Left ventricle myocardium inferior (tissue), 1 donor: ENCODE measurements at regions not wholly inside any gene's neighbourhood (a gene's known extent, or its start where the extent isn't known, plus 50 kb on each side); places are given as distances from the start of the nearest gene placed in this dataset.

Experiments
- DNase-seq: peaks from one replicate; pipeline ENCODE4 v3.0.0-alpha.2; 2020
- H3K27ac ChIP-seq: fragments of 200-600 bp; replicated peaks from 2 replicates; pipeline ENCODE4 v1.8.0; 2021
- H3K27me3 ChIP-seq: fragments of 200-600 bp; 2 replicates; pipeline ENCODE4 v1.8.0; 2021; ENCODE audit warnings: low read depth
- H3K36me3 ChIP-seq: fragments of 200-600 bp; 2 replicates; pipeline ENCODE4 v1.8.0; 2021
- H3K4me1 ChIP-seq: fragments of 200-600 bp; 2 replicates; pipeline ENCODE4 v1.8.0; 2021
- H3K4me3 ChIP-seq: fragments of 200-600 bp; 2 replicates; pipeline ENCODE4 v1.8.0; 2021; ENCODE audit warnings: mild to moderate bottlenecking, moderate library complexity
- H3K9me3 ChIP-seq: fragments of 200-600 bp; replicated peaks from 2 replicates; pipeline ENCODE4 v1.8.0; 2021
- CTCF ChIP-seq: fragments of 200-600 bp; IDR thresholded peaks from 2 replicates; pipeline ENCODE4 v1.8.0; 2021; ENCODE audit warnings: antibody characterized with exemption, mild to moderate bottlenecking, borderline replicate concordance
- intact Hi-C: fragments of 100-400 bp; cut with micrococcal nuclease; formaldehyde crosslinking; loops from one replicate; pipeline ENCODE4 v1.11.0; 2022
- donor health status: DM: no; HTN: yes; CAD: no; lungs with severe emphysema.

GRCh38 chr9:119739476-119739875 lies 370.2 kb upstream of the BRINP1 start:
- peaks cover 35% of the 10 kb centered on the region for H3K9me3 ChIP-seq
- H3K4me3 ChIP-seq, result no peak overlapping the region
- H3K27me3 ChIP-seq, result no peaks in the 10 kb centered on the region
- no peak overlapping the region for H3K27ac ChIP-seq
- intact Hi-C loops, result no loop called here
- no peak for TF ChIP-seq CTCF
- no peak for DNase-seq
- H3K36me3 ChIP-seq, result no peaks in the 10 kb centered on the region
- H3K4me1 ChIP-seq, result no peaks in the 10 kb centered on the region

- TF ChIP-seq CTCF, result no peak
- H3K27ac ChIP-seq, result no peak overlapping the region
Observed at GRCh38 chr9:119736491-119737454, 367.5 kb upstream of the BRINP1 start.

GRCh38 chr9:119727988-119728387 lies 358.8 kb upstream of the BRINP1 start:
- H3K36me3 ChIP-seq, result no peaks in the 10 kb centered on the region
- no peak for TF ChIP-seq CTCF
- H3K27me3 ChIP-seq, result peaks cover 20% of the 10 kb centered on the region
- H3K9me3 ChIP-seq, result peaks cover 3% of the 10 kb centered on the region
- no peak for DNase-seq
- H3K4me3 ChIP-seq, result no peak overlapping the region
- H3K27ac ChIP-seq, result no peak overlapping the region
- H3K4me1 ChIP-seq, result no peaks in the 10 kb centered on the region
- intact Hi-C loops, result no loop called here

More at GRCh38 chr9:119736491-119737454, 367.5 kb upstream of the BRINP1 start:
- intact Hi-C loops, result no loop called here
- H3K4me1 ChIP-seq, result no peaks in the 10 kb centered on the region
- no peak for DNase-seq
- H3K9me3 ChIP-seq, result peaks cover 36% of the 10 kb centered on the region
- H3K27me3 ChIP-seq, result no peaks in the 10 kb centered on the region
- no peak overlapping the region for H3K4me3 ChIP-seq
- no peaks in the 10 kb centered on the region for H3K36me3 ChIP-seq

GRCh38 chr9:119726035-119726434 lies 356.8 kb upstream of the BRINP1 start:
- intact Hi-C loops, result no loop called here
- Histone ChIP-seq H3K27ac (no peak overlapping the region), H3K36me3 (no peaks in the 10 kb centered on the region), H3K27me3 (peaks cover 33% of the 10 kb centered on the region), H3K9me3 (no peaks in the 10 kb centered on the region), H3K4me3 (no peak overlapping the region), H3K4me1 (no peaks in the 10 kb centered on the region)
- no peak for TF ChIP-seq CTCF
- DNase-seq, result no peak

GRCh38 chr9:119722384-119722783 lies 353.1 kb upstream of the BRINP1 start:
- Histone ChIP-seq H3K27me3 (peaks cover 26% of the 10 kb centered on the region), H3K4me1 (no peaks in the 10 kb centered on the region), H3K27ac (no peak overlapping the region), H3K36me3 (no peaks in the 10 kb centered on the region), H3K4me3 (no peak overlapping the region), H3K9me3 (no peaks in the 10 kb centered on the region)
- intact Hi-C loops, result no loop called here
- no peak for DNase-seq
- no peak for TF ChIP-seq CTCF
